Body of pancreas (tissue), 4 donors: ENCODE measurements at regions not wholly inside any gene's neighbourhood (a gene's known extent, or its start where the extent isn't known, plus 50 kb on each side); places are given as distances from the start of the nearest gene placed in this dataset.

Source experiments
- POLR2A ChIP-seq, 3 donors: fragments of 450-650 bp; IDR thresholded peaks; one replicate each; pipeline ENCODE4 v1.6.1; 2016; ENCODE audit warnings: antibody characterized with exemption in 3 of 3, mild to moderate bottlenecking in 2 of 3
- TF ChIP-seq, protein P1 (sequence below), 7 experiments: fragments of 450-650 bp in 4 of 7; fragments of 200-600 bp in 3 of 7; sonication (generic) in 3 of 7; IDR thresholded peaks; one replicate each; pipeline ENCODE4 v1.5.1; 2016 to 2019; ENCODE audit warnings: antibody characterized with exemption in 7 of 7

DNA sequence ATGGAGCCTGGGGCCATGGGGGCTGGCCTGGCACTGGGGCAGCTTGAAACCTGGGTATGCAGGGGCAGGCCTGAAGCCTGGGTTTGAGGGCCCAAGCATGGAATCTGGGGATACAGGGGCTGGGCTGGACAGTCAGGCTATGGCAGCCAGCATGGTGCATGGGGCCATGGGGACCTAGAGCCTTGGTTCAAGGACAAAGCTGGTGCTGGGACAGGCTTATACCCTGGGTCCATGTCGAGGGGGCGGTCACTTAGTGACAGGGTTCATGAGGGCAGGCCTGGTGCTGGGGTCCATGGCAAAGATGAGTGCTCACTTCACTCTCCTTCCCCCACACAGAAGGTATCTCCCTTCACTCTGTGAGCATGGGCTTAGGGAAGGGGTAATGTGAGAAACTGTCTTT lies 116.2 kb downstream of the BBS10 start:
- TF ChIP-seq, protein P1, sequence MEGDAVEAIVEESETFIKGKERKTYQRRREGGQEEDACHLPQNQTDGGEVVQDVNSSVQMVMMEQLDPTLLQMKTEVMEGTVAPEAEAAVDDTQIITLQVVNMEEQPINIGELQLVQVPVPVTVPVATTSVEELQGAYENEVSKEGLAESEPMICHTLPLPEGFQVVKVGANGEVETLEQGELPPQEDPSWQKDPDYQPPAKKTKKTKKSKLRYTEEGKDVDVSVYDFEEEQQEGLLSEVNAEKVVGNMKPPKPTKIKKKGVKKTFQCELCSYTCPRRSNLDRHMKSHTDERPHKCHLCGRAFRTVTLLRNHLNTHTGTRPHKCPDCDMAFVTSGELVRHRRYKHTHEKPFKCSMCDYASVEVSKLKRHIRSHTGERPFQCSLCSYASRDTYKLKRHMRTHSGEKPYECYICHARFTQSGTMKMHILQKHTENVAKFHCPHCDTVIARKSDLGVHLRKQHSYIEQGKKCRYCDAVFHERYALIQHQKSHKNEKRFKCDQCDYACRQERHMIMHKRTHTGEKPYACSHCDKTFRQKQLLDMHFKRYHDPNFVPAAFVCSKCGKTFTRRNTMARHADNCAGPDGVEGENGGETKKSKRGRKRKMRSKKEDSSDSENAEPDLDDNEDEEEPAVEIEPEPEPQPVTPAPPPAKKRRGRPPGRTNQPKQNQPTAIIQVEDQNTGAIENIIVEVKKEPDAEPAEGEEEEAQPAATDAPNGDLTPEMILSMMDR (IDR thresholded peaks at IDR 0.05), result no peak
- TF ChIP-seq POLR2A (IDR thresholded peaks at IDR 0.05), result no peak
